Chondrocyte (in vitro differentiated cells): ENCODE measurements at regions not wholly inside any gene's neighbourhood (a gene's known extent, or its start where the extent isn't known, plus 50 kb on each side); places are given as distances from the start of the nearest gene placed in this dataset.

Experiments used
- DNase-seq: peaks from one replicate; pipeline ENCODE4 v3.0.0; 2021; ENCODE audit warnings: mixed read lengths, low spot score
- H3K27ac Mint-ChIP-seq: one replicate; pipeline ENCODE4 v1.8.0; 2021; ENCODE audit warnings: mild to moderate bottlenecking, moderate library complexity, mixed read lengths; ENCODE audit not compliant: unreplicated experiment
- H3K27me3 Mint-ChIP-seq: 2 replicates; pipeline ENCODE4 v1.8.0; 2021; ENCODE audit warnings: low read depth, mixed read lengths
- H3K36me3 Mint-ChIP-seq: 2 replicates; pipeline ENCODE4 v1.8.0; 2021; ENCODE audit warnings: low read depth, mixed read lengths
- H3K4me1 Mint-ChIP-seq: 2 replicates; pipeline ENCODE4 v1.8.0; 2021; ENCODE audit warnings: low read depth, mild to moderate bottlenecking, mixed read lengths
- H3K4me3 Mint-ChIP-seq: one replicate; pipeline ENCODE4 v1.8.0; 2021; ENCODE audit warnings: mild to moderate bottlenecking, moderate library complexity, mixed read lengths; ENCODE audit not compliant: unreplicated experiment
- H3K9me3 Mint-ChIP-seq: 2 replicates; pipeline ENCODE4 v1.8.0; 2021; ENCODE audit warnings: low read depth, mixed read lengths
- TF ChIP-seq, protein P1 (sequence below): fragments of 200-600 bp; sonication (generic); IDR thresholded peaks from 2 replicates; pipeline ENCODE4 v1.5.0; 2021; ENCODE audit warnings: antibody characterized with exemption, mild to moderate bottlenecking, moderate library complexity

DNA sequence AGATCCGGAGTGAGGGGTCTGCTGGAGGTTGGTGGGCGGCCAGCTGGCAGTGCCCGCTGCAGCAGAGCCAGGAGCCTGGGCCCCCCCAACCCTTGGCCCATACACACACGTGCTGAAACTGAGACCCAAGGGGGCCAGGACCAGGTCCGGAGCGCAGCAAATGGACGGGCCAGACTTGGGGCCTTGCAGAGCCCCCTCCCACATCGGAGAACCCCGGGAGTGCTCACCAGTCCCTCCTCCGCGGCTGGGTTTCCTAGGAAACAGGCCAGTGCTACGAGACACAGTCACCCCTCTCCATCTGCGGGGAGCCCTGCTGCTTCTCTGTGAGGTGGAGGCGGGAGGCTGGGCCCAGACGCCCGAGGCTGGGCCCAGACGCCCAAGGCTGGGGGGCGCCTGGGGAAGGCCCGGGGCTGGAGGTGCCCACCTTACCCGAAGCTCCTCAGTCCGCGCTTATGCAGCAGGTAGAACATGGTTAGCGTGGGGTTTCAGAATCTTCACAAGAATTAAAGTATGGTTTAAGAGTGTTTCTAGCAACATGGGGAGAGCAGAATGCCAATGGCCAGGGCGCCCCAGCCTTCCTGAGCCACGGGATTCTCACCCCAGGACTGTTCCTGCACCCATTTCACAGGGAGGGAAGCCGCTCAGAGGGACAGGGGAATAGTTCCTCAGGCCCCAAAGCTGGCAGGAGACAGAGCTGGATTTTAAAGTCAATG lies 135.0 kb upstream of the PRR20G start:
- TF ChIP-seq, protein P1, sequence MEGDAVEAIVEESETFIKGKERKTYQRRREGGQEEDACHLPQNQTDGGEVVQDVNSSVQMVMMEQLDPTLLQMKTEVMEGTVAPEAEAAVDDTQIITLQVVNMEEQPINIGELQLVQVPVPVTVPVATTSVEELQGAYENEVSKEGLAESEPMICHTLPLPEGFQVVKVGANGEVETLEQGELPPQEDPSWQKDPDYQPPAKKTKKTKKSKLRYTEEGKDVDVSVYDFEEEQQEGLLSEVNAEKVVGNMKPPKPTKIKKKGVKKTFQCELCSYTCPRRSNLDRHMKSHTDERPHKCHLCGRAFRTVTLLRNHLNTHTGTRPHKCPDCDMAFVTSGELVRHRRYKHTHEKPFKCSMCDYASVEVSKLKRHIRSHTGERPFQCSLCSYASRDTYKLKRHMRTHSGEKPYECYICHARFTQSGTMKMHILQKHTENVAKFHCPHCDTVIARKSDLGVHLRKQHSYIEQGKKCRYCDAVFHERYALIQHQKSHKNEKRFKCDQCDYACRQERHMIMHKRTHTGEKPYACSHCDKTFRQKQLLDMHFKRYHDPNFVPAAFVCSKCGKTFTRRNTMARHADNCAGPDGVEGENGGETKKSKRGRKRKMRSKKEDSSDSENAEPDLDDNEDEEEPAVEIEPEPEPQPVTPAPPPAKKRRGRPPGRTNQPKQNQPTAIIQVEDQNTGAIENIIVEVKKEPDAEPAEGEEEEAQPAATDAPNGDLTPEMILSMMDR: no peak
- H3K36me3 Mint-ChIP-seq: no peaks in the 10 kb centered on the region
- DNase-seq: no peak
- no peaks in the 10 kb centered on the region for H3K9me3 Mint-ChIP-seq
- no peak overlapping the region for H3K4me3 Mint-ChIP-seq
- peaks cover 62% of the 10 kb centered on the region for H3K27me3 Mint-ChIP-seq
- H3K4me1 Mint-ChIP-seq: no peaks in the 10 kb centered on the region
- no peak overlapping the region for H3K27ac Mint-ChIP-seq

DNA sequence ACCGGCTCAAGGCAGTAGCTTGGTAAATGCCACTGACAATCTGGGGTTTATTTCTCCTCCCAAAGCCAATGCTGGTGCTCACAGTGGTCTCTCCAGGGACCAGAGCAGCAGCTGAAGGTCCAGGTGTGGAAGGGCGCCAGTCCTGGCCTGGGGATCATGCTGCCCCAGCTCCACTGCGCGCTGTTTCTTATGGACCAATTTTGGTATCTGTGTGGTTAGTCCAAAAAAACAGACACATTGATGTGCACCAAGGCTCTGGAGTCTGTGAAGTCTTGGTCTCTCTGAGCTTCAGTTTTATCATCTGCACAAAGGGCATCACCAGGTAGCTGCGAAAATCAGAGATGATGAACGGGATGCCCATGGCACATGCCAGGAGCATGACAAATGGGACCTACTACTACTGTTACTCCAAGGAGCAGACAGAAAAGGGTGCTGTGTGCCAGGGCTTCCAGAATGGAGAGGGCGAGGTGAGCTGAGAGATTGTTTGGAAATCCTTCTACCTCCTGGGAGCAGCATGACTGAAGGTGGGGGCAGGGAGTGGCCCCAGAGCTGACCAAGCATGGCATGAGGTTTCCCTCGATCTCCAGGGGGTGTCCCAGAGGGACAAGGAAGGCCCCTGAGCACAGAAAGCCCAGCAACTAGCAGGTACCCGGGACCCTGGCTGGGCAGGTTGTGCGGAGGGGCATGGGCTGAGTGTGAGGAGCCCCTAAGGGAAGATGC lies 134.3 kb upstream of the PRR20G start:
- Mint-ChIP-seq H3K36me3 (no peaks in the 10 kb centered on the region), H3K9me3 (no peaks in the 10 kb centered on the region), H3K4me3 (no peak overlapping the region), H3K27me3 (peaks cover 62% of the 10 kb centered on the region), H3K27ac (no peak overlapping the region), H3K4me1 (no peaks in the 10 kb centered on the region)
- TF ChIP-seq, protein P1: no peak
- DNase-seq: no peak

DNA sequence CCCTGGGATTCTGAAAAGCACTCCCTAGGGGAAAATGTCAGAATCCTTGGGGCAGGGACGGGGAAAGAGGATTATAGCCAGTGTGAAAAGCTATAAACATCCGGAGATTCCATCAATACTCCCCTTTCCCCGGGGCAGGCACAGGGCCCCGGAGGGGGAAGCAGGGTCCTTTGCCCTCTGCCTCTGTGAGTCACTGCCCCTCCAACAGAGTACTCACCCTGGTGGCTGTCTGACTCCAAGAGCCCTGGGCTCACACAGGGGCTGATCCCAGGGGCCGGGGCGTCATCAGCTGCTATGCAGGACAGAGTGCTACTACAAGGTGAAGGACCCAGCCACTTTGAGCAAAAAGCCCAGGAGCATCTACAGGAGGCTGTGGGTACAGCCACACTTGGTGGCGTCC lies 133.0 kb upstream of the PRR20G start:
- H3K4me3 Mint-ChIP-seq: no peak overlapping the region
- peaks cover 62% of the 10 kb centered on the region for H3K27me3 Mint-ChIP-seq
- H3K36me3 Mint-ChIP-seq: no peaks in the 10 kb centered on the region
- no peak for DNase-seq
- no peaks in the 10 kb centered on the region for H3K4me1 Mint-ChIP-seq
- TF ChIP-seq, protein P1: no peak
- H3K9me3 Mint-ChIP-seq: no peaks in the 10 kb centered on the region
- no peak overlapping the region for H3K27ac Mint-ChIP-seq

DNA sequence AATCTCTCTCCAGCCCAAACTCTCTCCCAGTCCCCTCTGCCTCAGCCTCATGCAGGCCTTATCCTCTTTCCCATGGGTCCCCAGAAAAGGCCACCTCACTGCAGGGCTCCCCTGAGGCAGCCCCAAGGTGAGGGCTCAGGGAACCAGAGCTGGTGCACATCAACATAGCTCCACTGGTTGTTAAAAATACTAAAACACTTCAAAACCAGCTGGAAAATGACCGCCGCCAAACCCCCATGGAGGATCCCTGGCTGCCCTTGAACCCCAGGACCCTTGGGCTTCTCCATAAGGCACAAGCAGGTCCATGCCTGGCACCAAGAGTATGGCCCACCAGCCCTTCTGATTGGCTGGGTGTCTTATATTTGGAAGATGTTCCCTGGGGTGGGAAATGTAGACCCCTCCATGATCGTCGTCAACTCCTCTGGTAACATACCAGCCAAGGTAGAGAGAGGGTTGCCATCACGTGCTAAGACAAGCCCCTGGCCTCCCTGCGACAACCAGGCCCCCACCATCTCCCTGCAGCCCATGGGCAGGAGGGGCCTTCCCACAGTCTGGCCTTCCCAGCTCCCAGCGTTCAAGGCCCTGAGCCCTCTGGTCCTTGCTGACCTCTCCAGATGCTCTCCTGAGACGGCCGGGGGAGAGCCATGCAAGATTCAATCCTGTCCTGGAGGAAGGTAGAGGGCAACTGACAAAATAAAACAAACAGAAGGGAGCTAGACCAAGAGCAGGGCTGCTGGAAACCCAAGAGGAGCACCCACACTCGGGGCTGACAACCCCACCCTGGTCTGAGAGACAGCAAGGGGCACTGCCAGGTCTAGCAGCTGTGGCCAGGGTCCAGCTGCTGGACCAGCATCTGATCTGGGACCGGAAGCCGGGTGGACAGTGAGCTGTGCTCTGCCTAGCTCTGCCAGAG lies 132.1 kb upstream of the PRR20G start:
- TF ChIP-seq, protein P1: no peak
- Mint-ChIP-seq H3K27ac (no peak overlapping the region), H3K4me1 (no peaks in the 10 kb centered on the region)

DNA sequence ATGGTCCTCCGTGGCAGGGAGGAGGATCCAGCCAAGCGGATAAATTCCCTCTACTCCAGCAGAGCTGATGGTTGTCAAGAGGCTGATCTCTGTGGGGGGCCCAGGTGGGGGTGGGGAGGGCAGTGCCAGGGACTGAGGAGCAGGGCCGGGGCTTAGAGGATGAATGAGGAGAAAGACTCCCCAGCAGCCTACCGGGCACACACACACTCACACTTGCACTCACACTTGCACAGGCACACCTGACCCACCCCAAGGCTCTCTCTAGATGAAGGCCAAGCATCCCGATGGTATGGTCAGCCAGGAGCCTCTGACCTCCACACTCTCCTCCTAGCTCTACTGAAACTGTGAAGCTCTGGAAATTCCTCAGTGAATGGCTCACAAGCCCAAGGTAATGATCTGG lies 131.3 kb upstream of the PRR20G start:
- H3K36me3 Mint-ChIP-seq: no peaks in the 10 kb centered on the region
- no peak for DNase-seq
- no peak overlapping the region for H3K27ac Mint-ChIP-seq
- TF ChIP-seq, protein P1: no peak
- no peaks in the 10 kb centered on the region for H3K4me1 Mint-ChIP-seq
- no peak overlapping the region for H3K4me3 Mint-ChIP-seq
- H3K9me3 Mint-ChIP-seq: no peaks in the 10 kb centered on the region
- H3K27me3 Mint-ChIP-seq: peaks cover 60% of the 10 kb centered on the region

More for the DNA sequence above, 132.1 kb upstream of the PRR20G start:
- Mint-ChIP-seq H3K27me3 (peaks cover 63% of the 10 kb centered on the region), H3K36me3 (no peaks in the 10 kb centered on the region), H3K9me3 (no peaks in the 10 kb centered on the region), H3K4me3 (no peak overlapping the region)
- DNase-seq: no peak
